ENCODE measurements at regions not wholly inside any gene's neighbourhood (a gene's known extent, or its start where the extent isn't known, plus 50 kb on each side); places are given as distances from the start of the nearest gene placed in this dataset.

DNA sequence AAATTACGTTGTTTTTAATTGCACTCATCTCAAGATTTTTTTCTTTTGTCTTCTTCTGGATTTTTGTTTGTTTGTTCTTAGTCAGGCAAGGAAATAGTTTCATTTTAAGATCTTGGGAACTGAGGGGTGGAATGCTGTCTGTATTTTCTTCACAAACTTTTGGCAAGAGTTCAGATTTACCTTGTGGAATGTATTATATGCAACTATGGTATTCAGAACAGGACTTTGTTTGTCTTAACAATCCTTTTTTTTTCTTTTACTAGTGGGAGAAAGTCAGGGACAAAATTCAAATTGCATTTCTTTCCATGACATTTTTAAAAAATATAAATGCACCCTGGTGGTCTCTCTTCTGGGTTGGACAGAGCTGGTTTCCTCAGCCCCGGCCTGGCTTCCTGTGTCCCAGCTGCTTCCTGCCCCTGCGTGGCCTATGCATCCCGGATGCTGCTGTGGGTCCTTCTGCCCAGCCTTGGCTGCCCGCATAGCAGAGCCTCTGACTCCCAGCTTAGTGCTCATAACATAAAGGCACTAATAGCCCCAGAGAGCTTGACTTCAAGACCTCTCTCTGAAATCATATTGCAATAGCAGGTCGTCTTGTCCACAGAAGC is 520.7 kb downstream of the QKI start:
- Mint-ChIP-seq H3K4me3 (ENCODE audit: unreplicated experiment) (no peak overlapping the region), H3K4me1 (ENCODE audit: low read depth, unreplicated experiment) (peaks cover 10% of the 10 kb centered on the region), H3K9me3 (ENCODE audit: unreplicated experiment) (no peaks in the 10 kb centered on the region), H3K36me3 (ENCODE audit: low read depth, unreplicated experiment) (no peaks in the 10 kb centered on the region), H3K27me3 (ENCODE audit: low read depth, unreplicated experiment) (no peaks in the 10 kb centered on the region), H3K27ac (ENCODE audit: unreplicated experiment) (no peak overlapping the region)
- Histone ChIP-seq H3K4me1 (ENCODE audit: insufficient read depth, low read length) (no peaks in the 10 kb centered on the region), H3K9me3 (ENCODE audit: insufficient read depth, low read depth, low read length) (no peaks in the 10 kb centered on the region), H3K9ac (ENCODE audit: low read length) (no peak overlapping the region), H2AFZ (ENCODE audit: low read depth, low read length) (no peak overlapping the region), H3K79me2 (ENCODE audit: insufficient read depth, low read length) (no peaks in the 10 kb centered on the region), H3K4me3 (ENCODE audit: insufficient read depth, low read depth, low read length) (no peak overlapping the region), H3K27ac (ENCODE audit: low read depth, low read length) (no peak overlapping the region), H4K20me1 (ENCODE audit: insufficient read depth, low read length) (no peaks in the 10 kb centered on the region), H3K4me2 (ENCODE audit: low read length) (no peak overlapping the region), H3K36me3 (ENCODE audit: insufficient read depth, low read length) (no peaks in the 10 kb centered on the region), H3K27me3 (ENCODE audit: insufficient read depth, low read length) (no peaks in the 10 kb centered on the region)
- peak; percentile 27 for DNase-seq (ENCODE audit: low read depth)
- no peak for FAIRE-seq
- no peak for TF ChIP-seq EZH2 (IDR thresholded peaks at IDR 0.05; ENCODE audit: insufficient read depth, low read length)
- no peak for TF ChIP-seq CTCF (IDR thresholded peaks at IDR 0.05; ENCODE audit: insufficient read depth, low read depth, low read length)

DNA sequence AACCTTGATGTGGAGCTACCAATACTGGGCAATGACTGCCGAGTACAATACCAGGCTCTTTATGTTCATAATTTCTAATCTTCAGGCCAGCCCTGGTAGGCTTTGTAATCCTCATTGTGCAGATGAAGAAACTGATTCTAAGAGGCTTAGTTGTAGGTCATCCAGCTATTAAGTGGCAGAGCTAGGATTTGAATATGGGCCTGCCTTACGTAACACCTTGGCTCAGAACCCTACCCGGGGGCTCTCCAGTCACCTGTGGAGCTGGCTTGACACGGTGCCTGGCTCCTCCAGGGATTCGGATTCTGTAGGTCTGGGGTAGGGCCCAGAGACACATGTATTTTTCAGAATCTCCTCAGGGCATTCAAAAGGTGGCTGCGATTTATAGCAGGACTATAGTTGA is 515.5 kb downstream of the QKI start:
- peaks cover 2% of the 10 kb centered on the region for H3K9me3 Mint-ChIP-seq (ENCODE audit: unreplicated experiment)
- Histone ChIP-seq H3K9me3 (ENCODE audit: insufficient read depth, low read depth, low read length) (no peaks in the 10 kb centered on the region), H3K27ac (ENCODE audit: low read depth, low read length) (no peak overlapping the region), H4K20me1 (ENCODE audit: insufficient read depth, low read length) (no peaks in the 10 kb centered on the region), H3K4me1 (ENCODE audit: insufficient read depth, low read length) (no peaks in the 10 kb centered on the region), H3K9ac (ENCODE audit: low read length) (no peak overlapping the region), H3K79me2 (ENCODE audit: insufficient read depth, low read length) (no peaks in the 10 kb centered on the region), H3K4me2 (ENCODE audit: low read length) (no peak overlapping the region), H3K36me3 (ENCODE audit: insufficient read depth, low read length) (no peaks in the 10 kb centered on the region), H3K27me3 (ENCODE audit: insufficient read depth, low read length) (no peaks in the 10 kb centered on the region), H3K4me3 (ENCODE audit: insufficient read depth, low read depth, low read length) (no peak overlapping the region), H2AFZ (ENCODE audit: low read depth, low read length) (no peak overlapping the region)
- no peak overlapping the region for H3K27ac Mint-ChIP-seq (ENCODE audit: unreplicated experiment)
- no peak overlapping the region for H3K4me3 Mint-ChIP-seq (ENCODE audit: unreplicated experiment)
- H3K27me3 Mint-ChIP-seq (ENCODE audit: low read depth, unreplicated experiment), result peaks cover 1% of the 10 kb centered on the region
- TF ChIP-seq CTCF (IDR thresholded peaks at IDR 0.05; ENCODE audit: insufficient read depth, low read depth, low read length), result no peak
- TF ChIP-seq EZH2 (IDR thresholded peaks at IDR 0.05; ENCODE audit: insufficient read depth, low read length), result no peak
- no peaks in the 10 kb centered on the region for H3K36me3 Mint-ChIP-seq (ENCODE audit: low read depth, unreplicated experiment)
- FAIRE-seq, result no peak
- H3K4me1 Mint-ChIP-seq (ENCODE audit: low read depth, unreplicated experiment), result peaks cover 5% of the 10 kb centered on the region
- no peak for DNase-seq (ENCODE audit: low read depth)

- Histone ChIP-seq H3K27ac (ENCODE audit: low read depth, low read length) (no peak overlapping the region), H3K4me3 (ENCODE audit: insufficient read depth, low read depth, low read length) (no peak overlapping the region), H3K79me2 (ENCODE audit: insufficient read depth, low read length) (no peaks in the 10 kb centered on the region), H3K4me2 (ENCODE audit: low read length) (no peak overlapping the region), H3K9ac (ENCODE audit: low read length) (no peak overlapping the region), H3K36me3 (ENCODE audit: insufficient read depth, low read length) (no peaks in the 10 kb centered on the region), H3K9me3 (ENCODE audit: insufficient read depth, low read depth, low read length) (no peaks in the 10 kb centered on the region), H2AFZ (ENCODE audit: low read depth, low read length) (no peak overlapping the region), H3K27me3 (ENCODE audit: insufficient read depth, low read length) (no peaks in the 10 kb centered on the region), H4K20me1 (ENCODE audit: insufficient read depth, low read length) (no peaks in the 10 kb centered on the region), H3K4me1 (ENCODE audit: insufficient read depth, low read length) (no peaks in the 10 kb centered on the region)
- Mint-ChIP-seq H3K4me3 (ENCODE audit: unreplicated experiment) (no peak overlapping the region), H3K27me3 (ENCODE audit: low read depth, unreplicated experiment) (peaks cover 1% of the 10 kb centered on the region), H3K36me3 (ENCODE audit: low read depth, unreplicated experiment) (no peaks in the 10 kb centered on the region), H3K9me3 (ENCODE audit: unreplicated experiment) (peaks cover 2% of the 10 kb centered on the region), H3K4me1 (ENCODE audit: low read depth, unreplicated experiment) (peaks cover under 1% of the 10 kb centered on the region), H3K27ac (ENCODE audit: unreplicated experiment) (no peak overlapping the region)
- FAIRE-seq (no peak), DNase-seq (ENCODE audit: low read depth) (no peak)
- TF ChIP-seq CTCF (IDR thresholded peaks at IDR 0.05; ENCODE audit: insufficient read depth, low read depth, low read length) (no peak), EZH2 (IDR thresholded peaks at IDR 0.05; ENCODE audit: insufficient read depth, low read length) (no peak)
Observed at GRCh38 chr6:163929538-163929937, 515.0 kb downstream of the QKI start.
